ENCODE measurements at regions not wholly inside any gene's neighbourhood (a gene's known extent, or its start where the extent isn't known, plus 50 kb on each side); places are given as distances from the start of the nearest gene placed in this dataset.

DNA sequence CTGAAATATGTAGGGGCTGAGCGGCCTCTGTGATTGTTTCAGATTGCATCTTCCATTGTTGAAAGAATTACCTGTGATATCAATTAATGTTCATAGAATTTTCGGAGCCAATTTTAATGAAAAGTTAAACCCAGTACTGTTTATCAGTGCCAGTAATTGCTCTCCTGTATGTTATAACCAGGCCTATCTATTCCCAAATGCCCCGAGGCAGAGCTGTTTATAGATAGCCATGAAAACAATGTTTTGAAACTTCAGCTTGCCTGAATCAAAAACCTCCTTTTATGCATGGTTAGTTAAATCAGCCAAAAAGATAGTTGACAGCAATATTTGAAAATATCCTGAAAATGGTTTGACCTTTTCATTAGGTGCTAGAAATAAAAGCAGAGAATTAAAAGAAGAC is 50.1 kb upstream of the HDAC9 start:
- TF ChIP-seq POLR2A (IDR thresholded peaks at IDR 0.05) (no peak), EP300 (IDR thresholded peaks at IDR 0.05) (no peak)
- TF ChIP-seq, protein P1, sequence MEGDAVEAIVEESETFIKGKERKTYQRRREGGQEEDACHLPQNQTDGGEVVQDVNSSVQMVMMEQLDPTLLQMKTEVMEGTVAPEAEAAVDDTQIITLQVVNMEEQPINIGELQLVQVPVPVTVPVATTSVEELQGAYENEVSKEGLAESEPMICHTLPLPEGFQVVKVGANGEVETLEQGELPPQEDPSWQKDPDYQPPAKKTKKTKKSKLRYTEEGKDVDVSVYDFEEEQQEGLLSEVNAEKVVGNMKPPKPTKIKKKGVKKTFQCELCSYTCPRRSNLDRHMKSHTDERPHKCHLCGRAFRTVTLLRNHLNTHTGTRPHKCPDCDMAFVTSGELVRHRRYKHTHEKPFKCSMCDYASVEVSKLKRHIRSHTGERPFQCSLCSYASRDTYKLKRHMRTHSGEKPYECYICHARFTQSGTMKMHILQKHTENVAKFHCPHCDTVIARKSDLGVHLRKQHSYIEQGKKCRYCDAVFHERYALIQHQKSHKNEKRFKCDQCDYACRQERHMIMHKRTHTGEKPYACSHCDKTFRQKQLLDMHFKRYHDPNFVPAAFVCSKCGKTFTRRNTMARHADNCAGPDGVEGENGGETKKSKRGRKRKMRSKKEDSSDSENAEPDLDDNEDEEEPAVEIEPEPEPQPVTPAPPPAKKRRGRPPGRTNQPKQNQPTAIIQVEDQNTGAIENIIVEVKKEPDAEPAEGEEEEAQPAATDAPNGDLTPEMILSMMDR (IDR thresholded peaks at IDR 0.05): no peak
